COR-L47 (cell line): ENCODE measurements at regions not wholly inside any gene's neighbourhood (a gene's known extent, or its start where the extent isn't known, plus 50 kb on each side); places are given as distances from the start of the nearest gene placed in this dataset.

Source experiments
- DNase-seq: peaks from one replicate; lab custom pipeline; 2025; lab: John Stamatoyannopoulos, UW

GRCh38 chr11:127224276-127224675, 223.7 kb upstream of the KIRREL3 start:
- no peak for DNase-seq

GRCh38 chr11:127223633-127224032, 223.1 kb upstream of the KIRREL3 start:
- no peak for DNase-seq

- DNase-seq: no peak
Observed at GRCh38 chr11:127223026-127223425, 222.5 kb upstream of the KIRREL3 start.

GRCh38 chr11:127219704-127220103, 219.1 kb upstream of the KIRREL3 start:
- no peak for DNase-seq

GRCh38 chr11:127218275-127218608, 217.7 kb upstream of the KIRREL3 start:
- DNase-seq: no peak

- no peak for DNase-seq
Observed at GRCh38 chr11:127217452-127218274, 217.1 kb upstream of the KIRREL3 start.

- no peak for DNase-seq
Observed at GRCh38 chr11:127205688-127206217, 205.2 kb upstream of the KIRREL3 start.

- DNase-seq: no peak
Observed at GRCh38 chr11:127203490-127203889, 202.9 kb upstream of the KIRREL3 start.

- no peak for DNase-seq
Observed at GRCh38 chr11:127202105-127202504, 201.5 kb upstream of the KIRREL3 start.

GRCh38 chr11:127199306-127199801, 198.8 kb upstream of the KIRREL3 start:
- DNase-seq: no peak

GRCh38 chr11:127195501-127196120, 195.0 kb upstream of the KIRREL3 start:
- no peak for DNase-seq

GRCh38 chr11:127194521-127194920, 194.0 kb upstream of the KIRREL3 start:
- no peak for DNase-seq

- DNase-seq: no peak
Observed at GRCh38 chr11:127193950-127194349, 193.4 kb upstream of the KIRREL3 start.

- no peak for DNase-seq
Observed at GRCh38 chr11:127191689-127192088, 191.1 kb upstream of the KIRREL3 start.

- DNase-seq: no peak
Observed at GRCh38 chr11:127191261-127191660, 190.7 kb upstream of the KIRREL3 start.

- peak; percentile 93 for DNase-seq
Observed at GRCh38 chr11:127182586-127183203, 182.1 kb upstream of the KIRREL3 start.

- DNase-seq: no peak
Observed at GRCh38 chr11:127157225-127157624, 156.7 kb upstream of the KIRREL3 start.

GRCh38 chr11:127149410-127149809, 148.8 kb upstream of the KIRREL3 start:
- no peak for DNase-seq

GRCh38 chr11:127143251-127143650, 142.7 kb upstream of the KIRREL3 start:
- DNase-seq: no peak

GRCh38 chr11:127138613-127139012, 138.0 kb upstream of the KIRREL3 start:
- no peak for DNase-seq

- no peak for DNase-seq
Observed at GRCh38 chr11:127137771-127138280, 137.3 kb upstream of the KIRREL3 start.

GRCh38 chr11:127136438-127136837, 135.9 kb upstream of the KIRREL3 start:
- no peak for DNase-seq

GRCh38 chr11:127135256-127135655, 134.7 kb upstream of the KIRREL3 start:
- DNase-seq: no peak
